H9 (cell line): ENCODE measurements at regions not wholly inside any gene's neighbourhood (a gene's known extent, or its start where the extent isn't known, plus 50 kb on each side); places are given as distances from the start of the nearest gene placed in this dataset.

Experiments
- DNase-seq: peaks from one replicate; pipeline ENCODE4 v3.0.0-alpha.2; 2017
- H2AFZ ChIP-seq: one replicate; pipeline ENCODE4 v1.6.1; 2013; ENCODE audit warnings: mild to moderate bottlenecking, low read length, control low read depth, moderate library complexity
- H2AK5ac ChIP-seq: 2 replicates; pipeline ENCODE4 v1.6.1; 2013; ENCODE audit warnings: low read length, control low read depth, mixed read lengths; ENCODE audit not compliant: insufficient read length
- H2BK120ac ChIP-seq: one replicate; pipeline ENCODE4 v1.6.1; 2013; ENCODE audit warnings: low read depth, mild to moderate bottlenecking, low read length, control low read depth, inconsistent platforms; ENCODE audit not compliant: poor library complexity, severe bottlenecking
- H2BK12ac ChIP-seq: 2 replicates; pipeline ENCODE4 v1.6.1; 2013; ENCODE audit warnings: low read length, control low read depth, mixed read lengths, low read depth; ENCODE audit not compliant: insufficient read length
- H2BK15ac ChIP-seq: 2 replicates; pipeline ENCODE4 v1.6.1; 2013; ENCODE audit warnings: low read depth, low read length, control low read depth
- H2BK20ac ChIP-seq: one replicate; pipeline ENCODE4 v1.6.1; 2013; ENCODE audit warnings: low read depth, mild to moderate bottlenecking, low read length, control low read depth, inconsistent platforms; ENCODE audit not compliant: poor library complexity, severe bottlenecking
- H2BK5ac ChIP-seq: 2 replicates; pipeline ENCODE4 v1.6.1; 2013; ENCODE audit warnings: low read length, control low read depth, mixed read lengths; ENCODE audit not compliant: insufficient read length
- H3K14ac ChIP-seq: 2 replicates; pipeline ENCODE4 v1.6.1; 2013; ENCODE audit warnings: low read length, control low read depth; ENCODE audit not compliant: insufficient read depth
- H3K18ac ChIP-seq: 2 replicates; pipeline ENCODE4 v1.6.1; 2013; ENCODE audit warnings: low read depth, mild to moderate bottlenecking, mixed read lengths, low read length, control low read depth; ENCODE audit not compliant: insufficient read length
- H3K23ac ChIP-seq: 2 replicates; pipeline ENCODE4 v1.6.1; 2013; ENCODE audit warnings: low read length, control low read depth, mixed read lengths, low read depth; ENCODE audit not compliant: insufficient read length
- H3K23me2 ChIP-seq: 2 replicates; pipeline ENCODE4 v1.6.1; 2013; ENCODE audit warnings: low read depth, mild to moderate bottlenecking, mixed read lengths, low read length, control low read depth; ENCODE audit not compliant: insufficient read length, poor library complexity, severe bottlenecking
- H3K27ac ChIP-seq: 2 replicates; pipeline ENCODE4 v1.5.1; 2013; ENCODE audit warnings: low read length, control low read depth, mixed read lengths, low read depth; ENCODE audit not compliant: insufficient read length
- H3K27me3 ChIP-seq: 2 replicates; pipeline ENCODE4 v1.6.1; 2013; ENCODE audit warnings: low read length, control low read depth, inconsistent platforms; ENCODE audit not compliant: insufficient read depth
- H3K4ac ChIP-seq: 2 replicates; pipeline ENCODE4 v1.6.1; 2013; ENCODE audit warnings: low read depth, mild to moderate bottlenecking, control low read depth, inconsistent platforms, low read length, moderate library complexity
- H3K4me1 ChIP-seq: 2 replicates; pipeline ENCODE4 v1.6.1; 2013; ENCODE audit warnings: low read length, control low read depth, inconsistent platforms; ENCODE audit not compliant: insufficient read depth
- H3K4me2 ChIP-seq: 2 replicates; pipeline ENCODE4 v1.6.1; 2013; ENCODE audit warnings: low read length, control low read depth, mixed read lengths; ENCODE audit not compliant: insufficient read length, insufficient read depth
- H3K56ac ChIP-seq: 2 replicates; pipeline ENCODE4 v1.6.1; 2013; ENCODE audit warnings: low read depth, mild to moderate bottlenecking, mixed read lengths, low read length, control low read depth; ENCODE audit not compliant: insufficient read length
- H3K79me1 ChIP-seq: 2 replicates; pipeline ENCODE4 v1.6.1; 2013; ENCODE audit warnings: low read depth, mild to moderate bottlenecking, moderate library complexity, low read length, control low read depth, inconsistent platforms; ENCODE audit not compliant: insufficient read depth, poor library complexity, severe bottlenecking
- H3K79me2 ChIP-seq: 2 replicates; pipeline ENCODE4 v1.6.1; 2013; ENCODE audit warnings: low read length, control low read depth, inconsistent platforms; ENCODE audit not compliant: insufficient read depth
- H3K9ac ChIP-seq: 2 replicates; pipeline ENCODE4 v1.6.1; 2013; ENCODE audit warnings: low read length, control low read depth, mixed read lengths; ENCODE audit not compliant: insufficient read length; ENCODE audit errors: extremely low read depth
- H3K9me3 ChIP-seq: one replicate; pipeline ENCODE4 v1.6.1; 2013; ENCODE audit warnings: low read depth, low read length, inconsistent platforms; ENCODE audit not compliant: control insufficient read depth
- H3T11ph ChIP-seq: one replicate; pipeline ENCODE4 v1.6.1; 2013; ENCODE audit warnings: mild to moderate bottlenecking, low read length, control low read depth, inconsistent platforms
- H4K20me1 ChIP-seq: one replicate; pipeline ENCODE4 v1.6.1; 2013; ENCODE audit not compliant: control insufficient read depth, insufficient read length, insufficient read depth
- H4K5ac ChIP-seq: 2 replicates; pipeline ENCODE4 v1.6.1; 2013; ENCODE audit warnings: low read depth, mild to moderate bottlenecking, mixed read lengths, low read length, control low read depth; ENCODE audit not compliant: insufficient read length
- H4K8ac ChIP-seq: replicated peaks from 2 replicates; pipeline ENCODE4 v1.6.1; 2013; ENCODE audit warnings: low read length, control low read depth, mixed read lengths, low read depth; ENCODE audit not compliant: insufficient read length
- H4K91ac ChIP-seq: 2 replicates; pipeline ENCODE4 v1.6.1; 2013; ENCODE audit warnings: low read depth, mild to moderate bottlenecking, moderate library complexity, mixed read lengths, low read length, control low read depth; ENCODE audit not compliant: insufficient read length
- H3K27ac Mint-ChIP-seq, 3 experiments: 2 replicates in 2 of 3; 3 replicates in 1 of 3; pipeline ENCODE4 v1.8.0; 2020 to 2021; ENCODE audit warnings: mixed read lengths in 3 of 3, mild to moderate bottlenecking in 1 of 3, moderate library complexity in 1 of 3
- H3K27me3 Mint-ChIP-seq: 2 replicates; pipeline ENCODE4 v1.8.0; 2021; ENCODE audit warnings: low read depth, mild to moderate bottlenecking, moderate library complexity, mixed read lengths
- H3K36me3 Mint-ChIP-seq, 3 experiments: 2 replicates in 2 of 3; 3 replicates in 1 of 3; pipeline ENCODE4 v1.8.0; 2020 to 2021; ENCODE audit warnings: low read depth in 3 of 3, mixed read lengths in 3 of 3; ENCODE audit not compliant: insufficient read depth in 1 of 3
- H3K4me1 Mint-ChIP-seq, 2 experiments: 2 replicates each; pipeline ENCODE4 v1.8.0; 2020; ENCODE audit warnings: mixed read lengths in 2 of 2
- H3K4me3 Mint-ChIP-seq, 2 experiments: 2 replicates in 1 of 2; 3 replicates in 1 of 2; pipeline ENCODE4 v1.8.0; 2020 to 2021; ENCODE audit warnings: mild to moderate bottlenecking in 2 of 2, mixed read lengths in 2 of 2, moderate library complexity in 1 of 2
- H3K9me3 Mint-ChIP-seq, 2 experiments: 2 replicates in 1 of 2; 3 replicates in 1 of 2; pipeline ENCODE4 v1.8.0; 2020; ENCODE audit warnings: mild to moderate bottlenecking in 2 of 2, mixed read lengths in 2 of 2, moderate library complexity in 1 of 2
- WGBS: extraction: QIAGEN DNeasy Blood & Tissue Kit; methylation state at CpG from one replicate; pipeline ENCODE4 v1.1.7; 2013; ENCODE audit warnings: missing lambda C conversion rate, low lambda C conversion rate, mixed read lengths; ENCODE audit not compliant: insufficient read length; ENCODE audit errors: extremely low coverage; 5-methylcytosine and 5-hydroxymethylcytosine counted together
- TF ChIP-seq, protein P1 (sequence below): fragments of 200-600 bp; sonication (generic); conservative IDR thresholded peaks from 3 replicates; pipeline ENCODE4 v1.8.0; 2021; ENCODE audit warnings: antibody characterized with exemption, mild to moderate bottlenecking

DNA sequence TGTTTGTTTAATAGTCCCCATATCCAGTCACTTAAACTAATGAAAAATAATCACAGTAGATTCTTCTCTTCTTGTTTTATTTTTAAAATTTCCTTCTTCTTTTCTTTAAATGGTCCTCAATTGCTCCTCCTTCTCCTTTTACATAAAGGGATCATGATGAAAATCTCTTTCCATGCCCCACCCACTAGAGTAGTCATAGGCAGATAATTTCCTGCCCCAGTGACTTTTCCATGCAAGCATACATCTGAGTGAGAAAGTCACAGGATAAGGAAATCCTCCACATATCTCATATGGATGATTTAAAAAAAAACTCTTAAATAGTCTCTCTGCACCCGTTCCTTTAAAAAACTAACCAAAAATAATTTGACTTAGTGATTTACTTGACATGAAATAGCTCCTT, 552.3 kb upstream of the SETBP1 start:
- Histone ChIP-seq H3K18ac (no peak overlapping the region), H2BK20ac (no peak overlapping the region), H3K9me3 (no peaks in the 10 kb centered on the region), H3T11ph (no peak overlapping the region), H3K4me1 (no peaks in the 10 kb centered on the region), H2BK12ac (no peak overlapping the region), H4K5ac (no peak overlapping the region), H4K91ac (no peak overlapping the region), H3K23ac (no peak overlapping the region), H3K14ac (no peak overlapping the region), H3K23me2 (no peaks in the 10 kb centered on the region), H3K9ac (no peak overlapping the region), H3K4me2 (no peak overlapping the region), H3K27ac (no peak overlapping the region), H3K79me2 (no peaks in the 10 kb centered on the region), H2BK120ac (no peak overlapping the region), H2BK15ac (no peak overlapping the region), H3K79me1 (no peaks in the 10 kb centered on the region), H4K20me1 (no peaks in the 10 kb centered on the region), H2BK5ac (no peak overlapping the region), H3K4ac (no peak overlapping the region), H4K8ac (no peak overlapping the region), H3K56ac (no peak overlapping the region), H2AK5ac (no peak overlapping the region), H2AFZ (no peak overlapping the region), H3K27me3 (no peaks in the 10 kb centered on the region)
- no peak for DNase-seq
- no peaks in the 10 kb centered on the region for H3K36me3 Mint-ChIP-seq
- H3K4me3 Mint-ChIP-seq = no peak overlapping the region
- H3K9me3 Mint-ChIP-seq = no peaks in the 10 kb centered on the region
- no peaks in the 10 kb centered on the region for H3K27me3 Mint-ChIP-seq
- WGBS = no CpG with 5 or more reads among the region's 1 CpG
- TF ChIP-seq, protein P1, sequence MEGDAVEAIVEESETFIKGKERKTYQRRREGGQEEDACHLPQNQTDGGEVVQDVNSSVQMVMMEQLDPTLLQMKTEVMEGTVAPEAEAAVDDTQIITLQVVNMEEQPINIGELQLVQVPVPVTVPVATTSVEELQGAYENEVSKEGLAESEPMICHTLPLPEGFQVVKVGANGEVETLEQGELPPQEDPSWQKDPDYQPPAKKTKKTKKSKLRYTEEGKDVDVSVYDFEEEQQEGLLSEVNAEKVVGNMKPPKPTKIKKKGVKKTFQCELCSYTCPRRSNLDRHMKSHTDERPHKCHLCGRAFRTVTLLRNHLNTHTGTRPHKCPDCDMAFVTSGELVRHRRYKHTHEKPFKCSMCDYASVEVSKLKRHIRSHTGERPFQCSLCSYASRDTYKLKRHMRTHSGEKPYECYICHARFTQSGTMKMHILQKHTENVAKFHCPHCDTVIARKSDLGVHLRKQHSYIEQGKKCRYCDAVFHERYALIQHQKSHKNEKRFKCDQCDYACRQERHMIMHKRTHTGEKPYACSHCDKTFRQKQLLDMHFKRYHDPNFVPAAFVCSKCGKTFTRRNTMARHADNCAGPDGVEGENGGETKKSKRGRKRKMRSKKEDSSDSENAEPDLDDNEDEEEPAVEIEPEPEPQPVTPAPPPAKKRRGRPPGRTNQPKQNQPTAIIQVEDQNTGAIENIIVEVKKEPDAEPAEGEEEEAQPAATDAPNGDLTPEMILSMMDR = no peak
- H3K4me1 Mint-ChIP-seq = no peaks in the 10 kb centered on the region
- no peak overlapping the region for H3K27ac Mint-ChIP-seq
